ENCODE measurements at regions not wholly inside any gene's neighbourhood (a gene's known extent, or its start where the extent isn't known, plus 50 kb on each side); places are given as distances from the start of the nearest gene placed in this dataset.
A peak's percentile ranks its signal among the peaks of the same experiment; 100 is the strongest.

DNA sequence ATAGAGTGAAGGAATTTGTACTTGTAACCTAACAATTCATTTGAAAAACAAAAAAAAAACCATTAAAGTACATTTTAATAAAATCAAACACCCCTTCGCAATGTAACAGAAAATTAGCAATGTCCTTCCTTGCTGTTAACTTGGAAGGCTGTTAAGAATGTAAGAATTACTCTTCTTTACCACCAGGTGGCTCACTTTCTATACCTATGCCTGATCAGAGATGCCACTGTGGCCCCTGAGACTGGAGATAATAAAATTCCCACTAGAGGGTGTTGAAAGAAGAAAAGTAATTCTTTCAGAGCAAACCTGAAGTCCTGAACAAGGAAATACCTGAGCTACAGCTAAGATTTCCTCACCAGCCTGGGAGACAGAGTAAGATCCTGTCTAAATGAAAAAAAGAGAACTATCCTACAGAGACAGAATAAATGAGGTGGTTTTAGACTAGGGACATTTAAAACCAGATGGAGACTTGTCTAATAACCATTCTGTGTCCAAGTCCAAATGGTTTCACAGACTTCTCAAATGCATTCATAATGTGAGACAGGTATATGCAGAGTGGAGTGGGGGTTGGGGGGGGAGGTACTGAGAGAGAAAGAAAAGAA lies 1089.3 kb downstream of the FAM181B start:
- no peaks in the 10 kb centered on the region for H3K9me1 ChIP-seq (replicated peaks; ENCODE audit: control insufficient read depth, extremely low read depth, insufficient read depth, low read length)
- no peaks in the 10 kb centered on the region for H3K27me3 ChIP-seq (ENCODE audit: control insufficient read depth in 2 of 2, insufficient read depth in 2 of 2, low read length in 2 of 2)
- ChIA-PET CTCF (no interaction called here), POLR2A (no interaction called here)
- no peaks in the 10 kb centered on the region for H3K79me2 ChIP-seq (ENCODE audit: control insufficient read depth, insufficient read depth, low read length)
- no peak overlapping the region for H3K4me2 ChIP-seq (ENCODE audit: insufficient read depth, low read length)
- no peak for FAIRE-seq
- H2AFZ ChIP-seq (ENCODE audit: low read depth, low read length) = no peak overlapping the region
- no peaks in the 10 kb centered on the region for H3K36me3 ChIP-seq (ENCODE audit: control insufficient read depth in 2 of 2, extremely low read depth in 1 of 2, insufficient read depth in 2 of 2, low read length in 2 of 2)
- H3K4me3 ChIP-seq (replicated peaks in 1 of 3; ENCODE audit: insufficient read depth in 1 of 3, low read depth in 1 of 3, low read length in 3 of 3) = no peak overlapping the region
- no TSS peak for BruUV-seq (replicated peaks)
- no peaks in the 10 kb centered on the region for H4K20me1 ChIP-seq (replicated peaks; ENCODE audit: control insufficient read depth, extremely low read depth, insufficient read depth, low read length)
- H3K9me3 ChIP-seq (replicated peaks; ENCODE audit: control insufficient read depth, insufficient read depth, low read length) = no peaks in the 10 kb centered on the region
- dilution Hi-C loops (cut with MboI; ENCODE audit: extremely low pct_ligation_motif_present, low sequenced_read_pairs) (no loop called here), intact Hi-C loops (cut with micrococcal nuclease) (loop anchor here (1.0 kb wide), 1 partner anchor 1051 kb away; no protein-coding TSS in a partner anchor)
- no peak overlapping the region for H3K9ac ChIP-seq (replicated peaks; ENCODE audit: extremely low read depth, insufficient read depth, low read length)
- no peak overlapping the region for H3K27ac ChIP-seq (ENCODE audit: insufficient read depth, low read depth, low read length)
- peak; percentile 2 for DNase-seq (ENCODE audit: low read depth, low spot score)
- TF ChIP-seq, protein P1, sequence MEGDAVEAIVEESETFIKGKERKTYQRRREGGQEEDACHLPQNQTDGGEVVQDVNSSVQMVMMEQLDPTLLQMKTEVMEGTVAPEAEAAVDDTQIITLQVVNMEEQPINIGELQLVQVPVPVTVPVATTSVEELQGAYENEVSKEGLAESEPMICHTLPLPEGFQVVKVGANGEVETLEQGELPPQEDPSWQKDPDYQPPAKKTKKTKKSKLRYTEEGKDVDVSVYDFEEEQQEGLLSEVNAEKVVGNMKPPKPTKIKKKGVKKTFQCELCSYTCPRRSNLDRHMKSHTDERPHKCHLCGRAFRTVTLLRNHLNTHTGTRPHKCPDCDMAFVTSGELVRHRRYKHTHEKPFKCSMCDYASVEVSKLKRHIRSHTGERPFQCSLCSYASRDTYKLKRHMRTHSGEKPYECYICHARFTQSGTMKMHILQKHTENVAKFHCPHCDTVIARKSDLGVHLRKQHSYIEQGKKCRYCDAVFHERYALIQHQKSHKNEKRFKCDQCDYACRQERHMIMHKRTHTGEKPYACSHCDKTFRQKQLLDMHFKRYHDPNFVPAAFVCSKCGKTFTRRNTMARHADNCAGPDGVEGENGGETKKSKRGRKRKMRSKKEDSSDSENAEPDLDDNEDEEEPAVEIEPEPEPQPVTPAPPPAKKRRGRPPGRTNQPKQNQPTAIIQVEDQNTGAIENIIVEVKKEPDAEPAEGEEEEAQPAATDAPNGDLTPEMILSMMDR (IDR thresholded peaks at IDR 0.05; ENCODE audit: extremely low read depth in 1 of 2, insufficient read depth in 1 of 2, low read depth in 1 of 2, low read length in 2 of 2) = peak; percentile 24 to 27
- no peak for TF ChIP-seq POLR2A (IDR thresholded peaks at IDR 0.05; ENCODE audit: low read depth, low read length)
- no peaks in the 10 kb centered on the region for H3K4me1 ChIP-seq (ENCODE audit: control insufficient read depth, extremely low read depth, insufficient read depth, low read length)

DNA sequence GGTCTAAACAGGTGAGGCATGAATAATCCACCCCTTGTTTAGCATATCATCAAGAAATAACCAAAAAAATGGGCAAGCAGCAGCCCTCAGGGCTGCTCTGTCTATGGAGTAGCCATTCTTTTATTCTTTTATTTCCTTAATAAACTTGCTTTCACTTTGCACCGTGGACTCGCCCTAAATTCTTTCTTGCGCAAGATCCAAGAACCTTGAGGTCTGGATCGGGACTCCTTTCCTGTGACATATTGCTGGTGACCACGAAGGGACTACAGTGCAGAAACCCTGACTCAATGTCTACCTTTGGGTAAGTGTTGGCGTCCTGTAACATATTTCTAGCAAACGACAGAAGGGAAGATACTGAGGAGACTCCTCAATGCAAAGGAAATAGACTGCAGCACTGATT lies 1099.2 kb downstream of the FAM181B start:
- CTCF ChIA-PET = no interaction called here

More for the DNA sequence above, 1099.2 kb downstream of the FAM181B start:
- Histone ChIP-seq H3K27ac (ENCODE audit: insufficient read depth, low read depth, low read length) (no peak overlapping the region), H3K79me2 (ENCODE audit: control insufficient read depth, insufficient read depth, low read length) (no peaks in the 10 kb centered on the region), H3K9ac (replicated peaks; ENCODE audit: extremely low read depth, insufficient read depth, low read length) (no peak overlapping the region), H3K9me1 (replicated peaks; ENCODE audit: control insufficient read depth, extremely low read depth, insufficient read depth, low read length) (no peaks in the 10 kb centered on the region), H3K4me3 (replicated peaks in 1 of 3; ENCODE audit: insufficient read depth in 1 of 3, low read depth in 1 of 3, low read length in 3 of 3) (no peak overlapping the region), H4K20me1 (replicated peaks; ENCODE audit: control insufficient read depth, extremely low read depth, insufficient read depth, low read length) (no peaks in the 10 kb centered on the region), H3K27me3 (ENCODE audit: control insufficient read depth in 2 of 2, insufficient read depth in 2 of 2, low read length in 2 of 2) (no peaks in the 10 kb centered on the region), H3K36me3 (ENCODE audit: control insufficient read depth in 2 of 2, extremely low read depth in 1 of 2, insufficient read depth in 2 of 2, low read length in 2 of 2) (no peaks in the 10 kb centered on the region), H2AFZ (ENCODE audit: low read depth, low read length) (no peak overlapping the region), H3K4me2 (ENCODE audit: insufficient read depth, low read length) (no peak overlapping the region), H3K4me1 (ENCODE audit: control insufficient read depth, extremely low read depth, insufficient read depth, low read length) (no peaks in the 10 kb centered on the region), H3K9me3 (replicated peaks; ENCODE audit: control insufficient read depth, insufficient read depth, low read length) (no peaks in the 10 kb centered on the region)
- POLR2A ChIA-PET = no interaction called here
- dilution Hi-C loops (cut with MboI; ENCODE audit: extremely low pct_ligation_motif_present, low sequenced_read_pairs) (no loop called here), intact Hi-C loops (cut with micrococcal nuclease) (no loop called here)
- DNase-seq (ENCODE audit: low read depth, low spot score) (no peak), FAIRE-seq (no peak)
- no TSS peak for BruUV-seq (replicated peaks)
- TF ChIP-seq POLR2A (IDR thresholded peaks at IDR 0.05; ENCODE audit: low read depth, low read length) (no peak), EZH2 (IDR thresholded peaks at IDR 0.05; ENCODE audit: borderline replicate concordance, low read depth, low read length, severe bottlenecking) (no peak), POLR2AphosphoS5 (IDR thresholded peaks at IDR 0.05; ENCODE audit: insufficient read depth, low read depth, low read length) (no peak), GATA2 (IDR thresholded peaks at IDR 0.05; ENCODE audit: insufficient read depth, insufficient read length, low read depth, low read length) (no peak), MYC (IDR thresholded peaks at IDR 0.05; ENCODE audit: low read depth, low read length) (no peak), JUN (IDR thresholded peaks at IDR 0.05; ENCODE audit: borderline replicate concordance, insufficient read depth, insufficient read length, low read depth) (no peak), FOS (IDR thresholded peaks at IDR 0.05; ENCODE audit: borderline replicate concordance, insufficient read depth, low read length) (no peak)
- TF ChIP-seq, protein P2, sequence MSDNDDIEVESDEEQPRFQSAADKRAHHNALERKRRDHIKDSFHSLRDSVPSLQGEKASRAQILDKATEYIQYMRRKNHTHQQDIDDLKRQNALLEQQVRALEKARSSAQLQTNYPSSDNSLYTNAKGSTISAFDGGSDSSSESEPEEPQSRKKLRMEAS (IDR thresholded peaks at IDR 0.05; ENCODE audit: insufficient read depth, insufficient read length) = no peak
- TF ChIP-seq, protein P1 (IDR thresholded peaks at IDR 0.05; ENCODE audit: extremely low read depth in 1 of 2, insufficient read depth in 1 of 2, low read depth in 1 of 2, low read length in 2 of 2) = no peak
